NCI-H2227 (cell line): ENCODE measurements at regions not wholly inside any gene's neighbourhood (a gene's known extent, or its start where the extent isn't known, plus 50 kb on each side); places are given as distances from the start of the nearest gene placed in this dataset.

Source experiments
- DNase-seq: peaks from one replicate; lab custom pipeline; 2025; ENCODE audit not compliant: unreplicated experiment; lab: John Stamatoyannopoulos, UW

- no peak for DNase-seq
Measured at GRCh38 chr17:77728871-77729270, 229.6 kb upstream of the TNRC6C start.

DNA sequence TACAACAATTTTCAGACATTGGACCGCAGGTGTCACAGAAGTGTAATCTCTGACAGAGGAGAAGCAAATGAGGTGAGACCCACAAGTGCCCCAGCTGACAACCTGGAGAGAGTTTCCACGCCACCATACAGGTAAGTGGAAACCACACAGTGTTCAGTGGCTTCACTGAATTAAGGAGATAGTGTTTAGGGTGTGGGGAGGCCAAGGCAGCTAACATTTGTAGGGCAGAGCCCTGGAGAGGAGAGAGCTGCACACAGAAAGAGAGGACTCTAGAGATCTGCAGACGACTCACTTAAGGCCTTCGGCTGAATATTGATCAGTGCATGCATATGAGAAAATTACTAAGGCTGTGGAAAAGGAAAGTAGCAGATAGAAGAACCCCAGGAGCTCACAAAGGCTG is 228.9 kb upstream of the TNRC6C start:
- no peak for DNase-seq

DNA sequence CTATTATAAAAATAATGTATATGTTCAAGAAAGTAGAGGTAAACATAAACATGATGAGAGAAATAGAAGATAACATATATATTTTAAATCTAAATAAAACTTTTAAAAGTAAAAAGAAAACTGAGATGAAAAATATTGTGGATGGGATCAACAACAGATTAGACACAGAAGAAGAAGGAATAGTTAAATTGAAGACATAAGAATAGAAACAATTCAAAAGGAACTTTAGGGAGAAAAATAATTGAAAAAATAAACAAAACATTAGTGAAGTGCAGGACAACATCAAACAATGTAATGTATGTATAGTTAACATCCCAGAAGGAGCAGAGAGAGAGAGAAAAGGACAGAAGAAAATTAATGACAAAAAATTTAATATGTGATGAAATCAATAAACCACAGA is 228.1 kb upstream of the TNRC6C start:
- DNase-seq, result no peak

- DNase-seq, result no peak
Measured at GRCh38 chr17:77733576-77734296, 224.8 kb upstream of the TNRC6C start.

GRCh38 chr17:77734371-77735080 is 224.0 kb upstream of the TNRC6C start:
- DNase-seq, result peak; percentile 97

- peak; percentile 95 for DNase-seq
Measured at GRCh38 chr17:77735081-77735565, 223.4 kb upstream of the TNRC6C start.

DNA sequence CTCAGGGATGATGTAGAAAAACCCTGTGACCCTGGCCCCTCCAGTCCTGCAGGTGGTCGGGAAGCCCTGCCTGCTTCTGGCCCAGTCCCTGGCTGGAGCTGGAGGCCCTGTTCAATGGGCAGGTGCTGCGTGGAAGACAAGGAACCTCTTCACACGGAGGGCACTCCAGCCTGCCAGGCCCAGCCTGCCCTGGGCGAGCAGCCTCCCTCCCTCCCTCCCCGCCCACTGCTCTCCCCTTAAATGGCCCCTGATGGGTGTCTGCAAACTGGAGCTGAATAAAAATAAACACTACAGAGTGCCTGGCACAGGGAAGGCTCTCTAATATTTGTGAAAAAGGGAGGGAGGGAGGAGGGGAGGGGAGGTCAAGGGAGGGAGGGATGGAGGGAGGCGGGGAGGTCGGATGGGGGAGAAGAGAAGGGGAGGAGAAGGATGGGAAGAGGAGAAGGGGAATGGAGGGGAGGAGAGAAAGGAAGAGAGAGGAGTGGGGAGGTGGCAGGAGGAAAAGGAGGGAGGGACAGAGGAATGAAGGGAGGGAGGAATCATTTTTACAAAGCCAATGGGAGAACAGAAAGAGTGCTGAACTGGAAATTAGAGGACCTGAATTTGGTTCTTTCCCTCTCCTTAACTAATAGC is 222.8 kb upstream of the TNRC6C start:
- peak; percentile 95 for DNase-seq

DNA sequence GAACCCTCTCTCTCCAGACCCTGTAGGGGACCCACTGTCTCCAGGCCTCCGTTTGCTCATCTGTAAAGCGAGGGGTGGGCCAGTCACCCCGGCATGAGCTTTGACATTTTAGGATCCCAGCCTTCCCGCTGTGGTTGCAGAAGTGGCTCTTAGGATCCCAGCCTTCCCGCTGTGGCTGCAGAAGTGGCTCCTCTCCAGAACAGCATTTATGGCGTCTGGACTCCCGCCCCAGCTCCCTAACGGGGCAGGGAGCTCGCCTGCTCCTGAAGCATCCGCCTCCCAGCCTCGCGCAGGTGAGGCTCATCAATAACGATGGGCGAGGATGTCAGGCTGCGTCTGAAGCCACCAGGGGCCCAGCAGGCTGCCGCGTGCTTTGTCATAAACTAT is 222.3 kb upstream of the TNRC6C start:
- DNase-seq, result peak; percentile 59

- DNase-seq, result no peak
Measured at GRCh38 chr17:77736721-77737120, 221.8 kb upstream of the TNRC6C start.

DNA sequence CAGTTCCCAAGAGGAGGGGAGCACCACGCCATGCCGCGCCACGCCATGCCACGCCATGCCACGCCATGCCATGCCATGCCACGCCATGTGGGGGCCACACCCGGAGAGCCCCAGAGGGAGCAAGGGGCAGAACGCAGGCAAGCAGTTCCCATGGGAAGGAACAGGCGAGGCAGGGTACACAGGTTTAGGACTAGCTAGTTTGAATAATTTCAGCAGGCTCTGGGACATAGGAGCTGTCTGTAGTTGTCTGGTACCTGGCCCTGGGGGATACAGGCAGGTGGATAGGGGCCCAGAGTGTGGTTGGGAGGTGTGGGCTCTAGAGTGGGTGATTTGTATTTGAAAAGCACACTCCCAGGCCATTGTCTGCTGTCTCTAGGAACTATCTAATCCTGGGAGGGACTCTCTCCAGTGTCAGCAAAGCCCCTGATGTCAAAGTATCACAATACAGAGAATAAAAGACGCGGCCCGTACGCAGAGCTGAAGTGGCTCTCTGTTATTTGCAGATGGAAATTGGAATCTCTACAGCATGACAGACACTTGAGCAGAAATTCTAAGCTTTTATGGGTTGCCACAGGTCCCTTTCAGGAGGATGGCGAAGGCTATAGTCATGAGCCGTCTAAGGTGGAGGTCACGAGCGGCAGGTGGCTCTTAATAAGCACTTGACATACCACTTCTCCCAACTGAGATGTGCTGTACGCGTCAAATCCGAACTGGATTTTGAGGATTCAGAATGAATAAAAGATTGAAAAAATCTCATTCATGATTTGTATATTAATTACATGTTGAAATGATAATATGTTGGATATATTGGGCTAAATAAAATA is 220.8 kb upstream of the TNRC6C start:
- DNase-seq, result peak; percentile 89

GRCh38 chr17:77738751-77739531 is 219.6 kb upstream of the TNRC6C start:
- DNase-seq, result no peak

GRCh38 chr17:77740481-77740880 is 218.0 kb upstream of the TNRC6C start:
- no peak for DNase-seq

DNA sequence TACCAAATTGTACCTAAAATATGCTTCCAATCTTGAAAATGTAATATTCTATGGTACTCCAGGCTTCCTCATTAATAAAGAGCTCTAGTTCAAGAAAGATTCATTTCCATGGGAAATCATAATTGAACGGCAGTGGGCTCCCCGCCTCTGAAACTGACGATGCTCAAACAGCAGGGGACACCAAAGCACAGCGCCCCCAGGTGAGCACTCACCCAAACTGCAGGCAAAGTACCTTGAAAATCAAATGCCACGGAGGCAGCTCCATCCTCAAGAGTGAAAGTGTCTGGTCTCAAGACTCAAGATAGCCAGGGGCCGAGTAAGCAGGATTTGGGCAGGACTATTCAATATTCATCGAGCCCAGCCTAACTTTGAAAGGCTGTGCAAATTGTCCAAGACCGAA is 217.4 kb upstream of the TNRC6C start:
- DNase-seq, result no peak

- no peak for DNase-seq
Measured at GRCh38 chr17:77742579-77742978, 215.9 kb upstream of the TNRC6C start.

DNA sequence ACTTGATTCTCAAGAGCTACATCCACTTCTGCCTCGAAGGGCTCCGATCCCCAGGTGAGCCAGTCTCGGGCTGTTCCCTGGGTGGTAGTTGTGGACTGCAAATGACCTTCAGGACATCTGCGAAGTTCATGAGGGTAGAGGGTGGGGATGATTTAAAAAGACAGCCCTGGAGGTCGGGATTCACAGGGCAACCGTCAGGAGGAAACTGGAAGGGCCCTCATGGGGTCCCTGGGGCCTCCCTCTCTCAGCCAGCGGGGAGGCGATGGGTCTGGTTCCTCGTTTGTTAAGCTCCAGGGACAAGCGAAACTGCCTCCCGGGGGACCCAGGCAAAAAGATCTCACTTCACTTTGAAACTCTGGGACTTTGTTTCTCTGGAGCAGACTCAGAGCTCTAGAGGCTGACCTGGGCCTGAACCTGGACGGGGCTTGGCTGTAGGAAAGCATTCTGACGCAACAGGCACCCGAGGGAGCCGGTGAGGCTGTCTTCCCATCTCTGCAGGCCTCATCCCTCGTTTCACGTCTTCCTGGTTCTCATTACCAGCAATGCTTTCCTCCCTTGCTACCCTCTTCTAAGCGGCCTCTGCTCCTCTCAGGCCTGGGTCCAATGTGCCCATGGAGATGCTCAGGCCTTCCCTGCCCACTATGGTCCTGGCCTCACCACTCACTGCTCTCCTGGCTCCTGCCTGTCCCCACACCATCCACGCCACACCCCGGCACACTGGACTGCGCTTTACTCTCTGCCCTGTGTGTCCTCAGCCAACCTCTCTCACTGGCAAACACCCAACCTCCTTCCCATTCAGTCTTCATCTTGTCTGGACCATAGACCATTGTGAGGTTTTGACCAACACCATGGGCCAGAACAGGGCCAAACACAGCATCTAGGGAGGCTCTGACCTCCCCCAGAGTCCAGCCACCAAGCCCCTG is 214.2 kb upstream of the TNRC6C start:
- no peak for DNase-seq

DNA sequence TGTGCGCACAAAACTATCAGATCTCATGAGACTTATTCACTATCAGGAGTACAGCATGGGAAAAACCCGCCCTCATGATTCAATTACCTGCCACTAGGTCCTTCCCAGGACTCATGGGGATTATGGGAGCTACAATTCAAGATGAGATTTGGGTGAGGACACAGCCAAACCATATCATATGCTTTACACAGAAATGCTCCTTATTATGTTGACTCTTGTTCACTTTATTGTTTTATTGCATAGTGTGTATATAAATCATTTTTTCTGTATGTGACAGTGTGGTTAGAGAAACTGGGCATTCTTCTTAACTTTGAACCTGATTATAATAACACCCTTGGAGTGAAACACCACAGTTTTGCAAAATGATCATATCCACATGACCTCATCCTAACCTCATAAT is 212.8 kb upstream of the TNRC6C start:
- no peak for DNase-seq

DNA sequence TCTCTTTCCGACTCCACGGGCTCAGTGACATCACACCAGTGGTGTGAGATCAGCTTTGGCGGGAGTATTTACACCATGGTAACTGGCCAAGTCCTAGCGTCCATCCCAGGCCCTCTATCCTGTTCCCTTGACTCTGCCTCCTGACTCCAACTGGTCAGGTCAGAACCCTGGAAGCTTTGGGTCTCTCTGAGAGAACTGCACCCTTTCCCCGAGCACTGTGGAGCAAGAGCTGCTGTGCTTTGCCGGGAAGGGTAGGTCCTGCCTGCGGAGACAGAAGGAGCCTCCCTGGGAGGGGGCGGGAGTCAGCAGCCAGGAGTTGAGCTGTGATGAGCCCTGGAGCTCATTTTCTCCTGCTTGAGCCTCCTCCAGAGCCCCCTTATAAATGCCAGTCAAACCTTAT is 212.1 kb upstream of the TNRC6C start:
- DNase-seq, result no peak

- DNase-seq, result no peak
Measured at GRCh38 chr17:77746896-77747554, 211.5 kb upstream of the TNRC6C start.

DNA sequence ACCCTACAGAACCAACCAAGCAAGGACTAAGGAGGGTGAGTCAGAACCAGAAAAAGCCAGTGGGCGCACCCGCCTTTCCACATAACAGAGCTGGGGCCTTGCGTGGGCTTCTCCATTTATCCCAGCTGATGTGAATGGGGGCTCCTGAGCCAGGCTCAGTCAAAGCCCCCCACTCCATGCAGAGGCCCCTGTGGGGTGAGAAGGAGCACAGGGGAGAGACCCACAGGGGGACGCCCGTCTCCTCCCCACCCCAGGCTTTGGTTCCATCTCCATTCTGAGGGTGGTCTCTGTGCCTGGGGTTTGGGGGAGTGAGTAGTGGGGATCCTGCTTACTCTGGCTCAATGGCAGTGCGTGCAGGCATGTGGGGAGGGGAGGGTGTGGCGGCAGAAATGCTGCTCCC is 210.1 kb upstream of the TNRC6C start:
- no peak for DNase-seq
